GM20000 (cell line): ENCODE measurements at regions not wholly inside any gene's neighbourhood (a gene's known extent, or its start where the extent isn't known, plus 50 kb on each side); places are given as distances from the start of the nearest gene placed in this dataset.

Experiments
- DNase-seq: peaks from one replicate; pipeline ENCODE4 v3.0.0; 2012; ENCODE audit warnings: low spot score
- TF ChIP-seq, protein P1 (sequence below): IDR thresholded peaks from 2 replicates; pipeline ENCODE4 v1.5.1; 2012; ENCODE audit warnings: mild to moderate bottlenecking, control low read depth; ENCODE audit errors: extremely low read depth, missing control alignments

DNA sequence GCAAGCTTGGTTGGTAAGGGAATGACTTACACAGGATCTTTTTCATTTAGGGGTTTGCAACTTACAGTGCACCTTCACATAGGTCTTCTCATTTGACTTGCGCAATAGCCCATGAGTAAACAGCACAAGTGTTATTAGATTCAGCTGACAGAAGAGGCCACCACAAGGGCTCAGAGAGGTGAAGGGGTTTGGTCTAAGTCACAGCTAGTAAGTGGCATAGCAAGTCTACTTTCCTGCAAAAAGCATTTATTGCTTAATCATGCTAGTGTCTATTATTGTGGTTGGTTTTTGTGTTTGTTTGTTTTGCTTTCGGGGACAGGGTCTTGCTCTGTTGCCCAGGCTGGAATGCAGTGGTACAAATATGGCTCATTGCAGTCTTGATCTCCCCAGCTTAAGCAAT is 83.3 kb downstream of the SPRY1 start:
- TF ChIP-seq, protein P1, sequence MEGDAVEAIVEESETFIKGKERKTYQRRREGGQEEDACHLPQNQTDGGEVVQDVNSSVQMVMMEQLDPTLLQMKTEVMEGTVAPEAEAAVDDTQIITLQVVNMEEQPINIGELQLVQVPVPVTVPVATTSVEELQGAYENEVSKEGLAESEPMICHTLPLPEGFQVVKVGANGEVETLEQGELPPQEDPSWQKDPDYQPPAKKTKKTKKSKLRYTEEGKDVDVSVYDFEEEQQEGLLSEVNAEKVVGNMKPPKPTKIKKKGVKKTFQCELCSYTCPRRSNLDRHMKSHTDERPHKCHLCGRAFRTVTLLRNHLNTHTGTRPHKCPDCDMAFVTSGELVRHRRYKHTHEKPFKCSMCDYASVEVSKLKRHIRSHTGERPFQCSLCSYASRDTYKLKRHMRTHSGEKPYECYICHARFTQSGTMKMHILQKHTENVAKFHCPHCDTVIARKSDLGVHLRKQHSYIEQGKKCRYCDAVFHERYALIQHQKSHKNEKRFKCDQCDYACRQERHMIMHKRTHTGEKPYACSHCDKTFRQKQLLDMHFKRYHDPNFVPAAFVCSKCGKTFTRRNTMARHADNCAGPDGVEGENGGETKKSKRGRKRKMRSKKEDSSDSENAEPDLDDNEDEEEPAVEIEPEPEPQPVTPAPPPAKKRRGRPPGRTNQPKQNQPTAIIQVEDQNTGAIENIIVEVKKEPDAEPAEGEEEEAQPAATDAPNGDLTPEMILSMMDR: no peak
- DNase-seq: no peak

DNA sequence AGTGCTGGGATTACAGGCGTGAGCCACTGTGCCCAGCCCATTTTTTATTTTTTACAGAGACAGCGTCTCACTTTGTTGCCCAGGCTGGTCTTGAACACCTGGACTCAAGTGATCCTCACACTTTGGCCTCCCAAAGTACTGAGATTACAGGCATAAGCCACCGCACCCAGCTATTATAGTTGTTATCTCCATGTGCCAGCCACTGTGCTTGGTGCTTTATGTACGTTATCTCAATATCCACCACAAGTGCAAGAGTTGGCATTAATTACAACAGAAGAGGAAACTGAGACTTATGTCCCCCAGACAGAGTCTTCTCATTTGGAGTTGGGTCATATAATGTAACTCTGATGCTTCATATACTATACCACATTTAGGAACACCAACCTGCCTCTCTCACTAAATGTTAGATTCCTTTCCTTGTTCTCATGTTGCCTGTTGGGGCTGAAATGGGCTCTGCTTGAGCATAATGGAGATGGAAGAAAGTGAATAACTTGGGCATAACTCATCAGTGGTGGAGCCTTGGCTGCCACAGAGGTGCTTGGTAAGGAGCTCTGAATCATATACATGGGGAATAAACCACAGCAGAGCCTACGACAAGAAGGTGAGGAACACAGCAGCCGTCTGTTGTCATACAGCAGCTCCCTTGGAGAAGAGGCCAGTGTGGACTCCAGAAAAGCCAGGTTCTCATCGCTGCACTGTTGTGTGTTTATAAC is 84.3 kb downstream of the SPRY1 start:
- TF ChIP-seq, protein P1: no peak
- no peak for DNase-seq

DNA sequence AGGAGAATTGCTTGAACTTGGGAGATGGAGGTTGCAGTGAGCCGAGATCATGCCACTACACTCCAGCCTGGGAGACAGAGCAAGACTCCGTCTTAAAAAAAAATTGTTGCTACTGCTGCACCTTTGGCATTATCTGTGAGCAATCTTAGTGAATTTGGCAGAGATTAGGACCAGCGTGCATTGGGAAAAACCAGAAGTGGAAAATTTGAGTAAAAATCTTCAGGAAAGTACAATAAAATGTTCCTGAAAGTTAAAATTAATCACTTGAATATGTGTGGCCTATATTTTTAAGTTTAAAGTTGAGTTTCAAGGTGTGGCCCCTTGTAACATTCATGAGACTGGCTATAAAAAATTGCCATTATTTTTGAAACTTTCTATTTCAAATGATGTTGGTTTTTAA is 85.1 kb downstream of the SPRY1 start:
- DNase-seq: no peak
- TF ChIP-seq, protein P1: no peak

DNA sequence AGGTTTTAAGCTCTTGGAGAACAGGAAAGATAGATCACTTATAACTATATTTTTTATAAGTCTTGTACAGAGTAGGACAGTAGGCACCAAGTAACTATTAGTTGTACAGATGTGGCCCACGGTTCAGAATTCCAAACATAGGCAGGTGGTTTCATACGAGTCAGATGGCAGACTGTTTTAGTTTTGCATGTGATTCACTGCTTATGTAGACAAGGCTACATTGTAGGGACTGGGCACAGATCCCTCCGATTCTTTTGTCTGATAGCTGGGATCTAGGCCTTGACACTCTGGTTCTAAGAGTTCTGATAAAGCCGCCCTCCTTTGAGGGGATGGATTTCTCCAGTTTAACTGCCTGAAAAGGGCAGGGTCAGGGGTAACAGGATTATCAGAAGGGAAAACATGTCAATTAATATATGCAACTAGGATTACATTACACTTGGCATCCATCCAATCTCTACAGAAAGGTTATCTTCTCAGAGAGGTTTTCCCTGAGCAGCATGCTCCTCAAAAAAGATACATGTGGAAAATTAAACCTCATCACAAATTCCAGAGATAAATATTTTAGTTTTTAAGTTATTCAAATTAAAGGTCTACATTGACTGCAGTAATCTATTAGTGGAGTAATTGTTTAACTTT is 87.8 kb downstream of the SPRY1 start:
- TF ChIP-seq, protein P1: no peak
- no peak for DNase-seq

DNA sequence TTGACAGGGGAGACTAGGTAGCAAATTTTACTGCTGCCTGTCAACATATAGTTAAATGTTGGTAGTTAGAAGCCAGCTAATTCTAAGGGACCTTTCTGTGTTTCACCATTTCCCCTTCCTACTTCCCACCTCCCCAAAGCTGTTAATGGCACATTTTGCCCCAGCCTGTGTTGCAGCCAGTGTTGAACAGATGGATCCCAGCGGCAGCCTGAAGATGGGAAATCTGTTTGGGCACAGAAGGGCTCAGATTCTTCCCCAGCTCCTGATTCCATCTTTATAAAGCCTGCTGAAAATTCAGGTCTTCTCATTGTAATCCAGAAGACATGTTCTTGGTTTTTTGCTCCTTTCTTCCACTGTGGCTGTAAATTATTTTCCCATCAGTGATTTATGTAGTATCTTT is 89.0 kb downstream of the SPRY1 start:
- no peak for DNase-seq
- TF ChIP-seq, protein P1: no peak

DNA sequence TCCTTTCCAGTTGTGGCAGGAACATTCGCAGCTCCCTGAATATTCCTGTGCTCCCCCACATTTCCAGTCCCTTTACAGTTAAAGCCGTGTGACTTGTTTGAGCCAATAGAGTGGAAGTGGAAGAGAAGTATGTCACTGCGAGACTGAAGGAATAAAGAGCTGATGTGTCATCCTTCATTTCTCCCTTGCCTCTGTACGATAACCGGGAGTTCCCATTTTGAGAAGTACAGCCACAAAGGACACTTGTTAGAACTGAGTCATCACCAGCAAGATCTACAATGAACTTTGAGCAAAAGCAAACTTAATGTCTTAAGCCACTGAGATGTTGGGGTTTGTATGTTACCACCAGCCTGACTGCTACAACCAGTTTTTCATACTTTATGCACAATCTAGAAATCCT is 92.3 kb downstream of the SPRY1 start:
- TF ChIP-seq, protein P1: no peak
- DNase-seq: no peak

DNA sequence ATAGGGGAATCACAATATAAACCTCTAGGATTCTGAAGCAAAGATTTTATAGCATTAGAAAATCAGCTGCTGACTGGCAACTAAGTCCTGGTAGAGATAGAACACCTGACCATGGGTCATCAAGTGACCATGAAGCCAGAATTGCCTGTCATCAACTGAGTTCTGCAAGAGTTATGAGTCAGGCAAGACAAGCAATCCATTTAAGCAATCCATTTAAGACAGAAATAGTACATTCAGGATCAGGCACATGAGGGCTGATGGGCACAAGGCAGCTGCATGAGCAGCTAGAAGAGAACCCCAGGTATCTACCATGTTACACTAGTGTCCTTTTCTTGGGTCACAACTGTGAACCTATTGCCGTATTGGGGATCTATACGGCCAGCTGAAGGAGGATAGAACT is 98.9 kb downstream of the SPRY1 start:
- no peak for DNase-seq
- TF ChIP-seq, protein P1: no peak
